Psoas muscle (tissue), 7 donors: ENCODE measurements at regions not wholly inside any gene's neighbourhood (a gene's known extent, or its start where the extent isn't known, plus 50 kb on each side); places are given as distances from the start of the nearest gene placed in this dataset.
A peak's percentile ranks its signal among the peaks of the same experiment; 100 is the strongest.

Experiments used
- ATAC-seq, 4 donors: fragments of 200-7000 bp; cut with Tn5 transposase; one replicate each; pipeline ENCODE4 v1.9.1; 2020; ENCODE audit warnings: moderate library complexity in 3 of 4, mild to moderate bottlenecking in 2 of 4
- DNase-seq, 2 donors: peaks; one replicate each; pipeline ENCODE4 v3.0.0-alpha.2; 2020
- H3K27ac ChIP-seq: fragments of 200-600 bp; one replicate; pipeline ENCODE4 v1.8.0; 2022
- H3K27me3 ChIP-seq, 3 donors: fragments of 200-600 bp in 1 of 3; one replicate each; pipeline versions ENCODE4 v1.6.1 to v1.8.0; 2013 to 2022; ENCODE audit warnings: low read length in 2 of 3, mild to moderate bottlenecking in 2 of 3, moderate library complexity in 1 of 3; ENCODE audit not compliant: insufficient read depth in 3 of 3
- H3K36me3 ChIP-seq, 2 donors: fragments of 200-600 bp in 1 of 2; one replicate each; pipeline versions ENCODE4 v1.6.1 to v1.8.0; 2013 to 2022; ENCODE audit warnings: low read depth in 1 of 2, mild to moderate bottlenecking in 1 of 2, moderate library complexity in 1 of 2; ENCODE audit not compliant: insufficient read depth in 1 of 2
- H3K4me1 ChIP-seq: fragments of 200-600 bp; one replicate; pipeline ENCODE4 v1.8.0; 2022
- H3K4me3 ChIP-seq: fragments of 200-600 bp; one replicate; pipeline ENCODE4 v1.8.0; 2022; ENCODE audit warnings: mild to moderate bottlenecking
- H3K9me3 ChIP-seq: fragments of 200-600 bp; one replicate; pipeline ENCODE4 v1.8.0; 2022
- WGBS, 3 donors: extraction: QIAGEN DNeasy Blood & Tissue Kit; methylation state at CpG; one replicate each; pipeline versions ENCODE4 v1.1.6 to v1.1.7; 2013; 5-methylcytosine and 5-hydroxymethylcytosine counted together
- intact Hi-C, 2 donors: fragments of 100-400 bp; cut with DNase I; formaldehyde crosslinking; loops; one replicate each; pipeline versions ENCODE4 v1.11.0 to v1.14.2; 2022
- TF ChIP-seq, protein P1 (sequence below): fragments of 200-600 bp; IDR thresholded peaks from one replicate; pipeline ENCODE4 v1.8.0; 2022; ENCODE audit warnings: antibody characterized with exemption
- donor health status: healthy with polysubstance abuse.
- donor health status: DM: no; HTN: no; CAD: no; lungs with moderate emphysema.
- donor health status: Bipolar disorder and iron deficiency.
- donor health status: healthy.
- donor health status: DM: yes; HTN: yes; CAD: no.
- donor health status: DM: no; HTN: no; CAD: no.
- donor health status: DM: yes; HTN: yes; CAD: no.

GRCh38 chr4:115356176-115356575, 242.8 kb upstream of the NDST4 start:
- Histone ChIP-seq H3K36me3 (no peaks in the 10 kb centered on the region), H3K27me3 (no peaks in the 10 kb centered on the region), H3K9me3 (no peaks in the 10 kb centered on the region), H3K27ac (no peak overlapping the region), H3K4me3 (no peak overlapping the region), H3K4me1 (no peaks in the 10 kb centered on the region)
- DNase-seq: no peak
- intact Hi-C loops: no loop called here
- ATAC-seq: no peak
- TF ChIP-seq, protein P1, sequence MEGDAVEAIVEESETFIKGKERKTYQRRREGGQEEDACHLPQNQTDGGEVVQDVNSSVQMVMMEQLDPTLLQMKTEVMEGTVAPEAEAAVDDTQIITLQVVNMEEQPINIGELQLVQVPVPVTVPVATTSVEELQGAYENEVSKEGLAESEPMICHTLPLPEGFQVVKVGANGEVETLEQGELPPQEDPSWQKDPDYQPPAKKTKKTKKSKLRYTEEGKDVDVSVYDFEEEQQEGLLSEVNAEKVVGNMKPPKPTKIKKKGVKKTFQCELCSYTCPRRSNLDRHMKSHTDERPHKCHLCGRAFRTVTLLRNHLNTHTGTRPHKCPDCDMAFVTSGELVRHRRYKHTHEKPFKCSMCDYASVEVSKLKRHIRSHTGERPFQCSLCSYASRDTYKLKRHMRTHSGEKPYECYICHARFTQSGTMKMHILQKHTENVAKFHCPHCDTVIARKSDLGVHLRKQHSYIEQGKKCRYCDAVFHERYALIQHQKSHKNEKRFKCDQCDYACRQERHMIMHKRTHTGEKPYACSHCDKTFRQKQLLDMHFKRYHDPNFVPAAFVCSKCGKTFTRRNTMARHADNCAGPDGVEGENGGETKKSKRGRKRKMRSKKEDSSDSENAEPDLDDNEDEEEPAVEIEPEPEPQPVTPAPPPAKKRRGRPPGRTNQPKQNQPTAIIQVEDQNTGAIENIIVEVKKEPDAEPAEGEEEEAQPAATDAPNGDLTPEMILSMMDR: no peak
- 87 to 88% (median 88%) methylated on average over 5 of the region's 5 CpGs for WGBS, 3 donors

GRCh38 chr4:115355329-115355728, 241.9 kb upstream of the NDST4 start:
- 76 to 96% (median 95%) methylated on average over 3 of the region's 3 CpGs for WGBS, 3 donors
- intact Hi-C loops: no loop called here
- Histone ChIP-seq H3K27ac (no peak overlapping the region), H3K4me3 (no peak overlapping the region), H3K4me1 (no peaks in the 10 kb centered on the region), H3K9me3 (no peaks in the 10 kb centered on the region), H3K27me3 (no peaks in the 10 kb centered on the region), H3K36me3 (no peaks in the 10 kb centered on the region)
- ATAC-seq (no peak), DNase-seq (peak in 1 of 2 donors; percentile 39)
- TF ChIP-seq, protein P1: no peak

GRCh38 chr4:115353370-115353769, 239.9 kb upstream of the NDST4 start:
- ATAC-seq (no peak), DNase-seq (no peak)
- H3K27me3 ChIP-seq: no peaks in the 10 kb centered on the region
- TF ChIP-seq, protein P1: no peak
- no peak overlapping the region for H3K4me3 ChIP-seq
- no peak overlapping the region for H3K27ac ChIP-seq
- intact Hi-C loops: no loop called here
- H3K4me1 ChIP-seq: no peaks in the 10 kb centered on the region
- no peaks in the 10 kb centered on the region for H3K36me3 ChIP-seq
- 97 to 100% (median 99%) methylated on average over 1 of the region's 1 CpG for WGBS, 3 donors
- no peaks in the 10 kb centered on the region for H3K9me3 ChIP-seq

DNA sequence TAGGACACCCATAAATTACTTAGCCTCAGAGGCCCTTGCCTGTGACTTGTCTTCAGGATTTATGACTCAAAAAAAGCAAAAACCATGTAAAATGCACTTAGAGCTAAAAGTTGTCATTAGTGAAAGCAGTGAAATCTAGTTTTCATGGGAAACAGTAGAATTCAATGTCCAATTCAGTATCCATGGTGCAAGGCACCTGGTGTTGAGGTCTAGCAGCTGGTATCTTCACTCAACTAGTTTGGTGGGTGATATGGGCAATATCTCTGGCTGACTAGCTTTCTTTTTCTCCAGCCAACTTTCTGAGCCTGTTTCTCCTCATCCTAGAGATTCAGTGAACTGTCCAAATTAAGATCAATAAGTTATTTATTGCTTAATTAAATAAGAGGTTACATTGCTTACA, 229.8 kb upstream of the NDST4 start:
- no peaks in the 10 kb centered on the region for H3K36me3 ChIP-seq

More for the DNA sequence above, 229.8 kb upstream of the NDST4 start:
- Histone ChIP-seq H3K27ac (no peak overlapping the region), H3K27me3 (no peaks in the 10 kb centered on the region), H3K9me3 (no peaks in the 10 kb centered on the region), H3K4me1 (no peaks in the 10 kb centered on the region), H3K4me3 (no peak overlapping the region)
- intact Hi-C loops: no loop called here
- ATAC-seq (no peak), DNase-seq (no peak)
- TF ChIP-seq, protein P1: no peak
